Astrocyte of the cerebellum (primary cell): ENCODE measurements at regions not wholly inside any gene's neighbourhood (a gene's known extent, or its start where the extent isn't known, plus 50 kb on each side); places are given as distances from the start of the nearest gene placed in this dataset.

Experiments
- DNase-seq: peaks from one replicate; pipeline ENCODE4 v3.0.0-alpha.2; 2011; ENCODE audit warnings: low read depth
- H3K4me3 ChIP-seq: 2 replicates; pipeline ENCODE4 v1.5.1; 2011; ENCODE audit warnings: mild to moderate bottlenecking, low read depth, low read length, moderate library complexity
- CTCF ChIP-seq: IDR thresholded peaks from 2 replicates; pipeline ENCODE4 v1.5.1; 2012; ENCODE audit warnings: low read length, low read depth, moderate library complexity, mild to moderate bottlenecking; ENCODE audit errors: missing control alignments
- in situ Hi-C: cut with HindIII; loops from 2 replicates; pipeline ENCODE4 v1.10.0; 2017; ENCODE audit warnings: low sequenced_read_pairs

GRCh38 chr9:28319981-28320380 is 746.7 kb upstream of the C9orf72 start:
- DNase-seq, result no peak
- TF ChIP-seq CTCF, result no peak
- no peak overlapping the region for H3K4me3 ChIP-seq
- in situ Hi-C loops, result no loop called here

- no peak for DNase-seq
- no peak overlapping the region for H3K4me3 ChIP-seq
- TF ChIP-seq CTCF, result no peak
- in situ Hi-C loops, result no loop called here
These were observed 747.3 kb upstream of the C9orf72 start for GRCh38 chr9:28320616-28321015.

GRCh38 chr9:28329323-28329722 is 756.0 kb upstream of the C9orf72 start:
- no peak for TF ChIP-seq CTCF
- no peak overlapping the region for H3K4me3 ChIP-seq
- in situ Hi-C loops, result no loop called here
- no peak for DNase-seq

GRCh38 chr9:28332648-28333047 is 759.4 kb upstream of the C9orf72 start:
- in situ Hi-C loops, result no loop called here
- no peak for TF ChIP-seq CTCF
- no peak for DNase-seq
- no peak overlapping the region for H3K4me3 ChIP-seq

GRCh38 chr9:28341913-28342312 is 768.6 kb upstream of the C9orf72 start:
- no peak overlapping the region for H3K4me3 ChIP-seq
- in situ Hi-C loops, result no loop called here
- no peak for TF ChIP-seq CTCF
- DNase-seq, result no peak

- DNase-seq, result no peak
- no peak overlapping the region for H3K4me3 ChIP-seq
- no peak for TF ChIP-seq CTCF
- in situ Hi-C loops, result no loop called here
These were observed 769.6 kb upstream of the C9orf72 start for GRCh38 chr9:28342815-28343338.

GRCh38 chr9:28363151-28363562 is 789.9 kb upstream of the C9orf72 start:
- H3K4me3 ChIP-seq, result no peak overlapping the region
- no peak for TF ChIP-seq CTCF
- no peak for DNase-seq
- in situ Hi-C loops, result no loop called here
